HG03460 (cell line): ENCODE measurements at regions not wholly inside any gene's neighbourhood (a gene's known extent, or its start where the extent isn't known, plus 50 kb on each side); places are given as distances from the start of the nearest gene placed in this dataset.

Experiments used
- ATAC-seq: cut with Tn5 transposase; IDR thresholded peaks from one replicate; pipeline ENCODE4 v1.9.1; 2021; ENCODE audit not compliant: unreplicated experiment

DNA sequence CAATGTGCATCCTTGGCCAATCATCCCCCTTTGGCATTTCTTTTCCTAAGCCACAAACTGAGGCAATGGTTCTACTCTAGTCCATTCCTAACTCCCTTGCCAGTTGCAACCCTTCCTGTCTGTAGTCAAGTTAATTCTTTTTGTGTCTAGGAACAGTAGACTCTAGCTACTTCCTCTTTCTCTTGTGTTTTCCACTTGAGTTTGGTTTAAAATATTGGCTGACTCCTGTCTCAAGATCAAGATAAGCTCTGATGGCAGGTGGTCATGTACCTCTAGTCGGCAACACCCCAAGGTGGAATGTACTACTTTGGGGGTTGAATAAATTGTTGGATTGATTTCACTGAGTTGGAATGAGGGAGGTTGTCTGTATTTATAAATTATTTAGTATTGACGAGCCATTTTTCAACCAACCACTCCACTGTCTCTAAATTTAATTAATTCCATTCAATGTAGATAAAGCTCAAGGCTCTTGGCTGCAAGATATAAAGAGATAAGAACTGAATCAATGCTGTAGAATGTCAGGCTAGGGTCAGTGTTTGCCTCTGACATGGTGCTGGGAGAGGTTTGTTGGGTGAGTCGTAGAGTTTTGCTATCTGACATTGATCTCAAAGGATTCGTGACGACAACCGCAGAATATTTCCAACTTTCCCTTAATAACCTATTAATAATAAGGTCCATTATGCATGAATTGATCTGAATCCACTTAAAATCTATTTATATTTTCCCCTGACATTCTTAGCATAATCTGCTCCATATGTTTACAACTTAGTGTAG is 188.7 kb upstream of the APCDD1 start:
- no peak for ATAC-seq

DNA sequence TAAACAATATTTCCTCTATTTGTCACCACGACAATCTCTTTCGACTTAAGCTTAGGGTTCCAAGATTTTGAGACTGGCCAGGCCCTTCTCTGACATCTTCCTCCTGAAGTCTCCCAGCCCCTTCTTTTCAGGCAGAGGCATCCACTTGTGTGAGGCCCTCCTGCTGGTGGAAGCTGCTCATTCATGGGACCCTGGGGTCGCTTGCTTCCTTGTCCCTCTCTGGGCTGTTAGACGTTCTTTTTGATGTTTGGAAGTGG is 188.2 kb upstream of the APCDD1 start:
- no peak for ATAC-seq

DNA sequence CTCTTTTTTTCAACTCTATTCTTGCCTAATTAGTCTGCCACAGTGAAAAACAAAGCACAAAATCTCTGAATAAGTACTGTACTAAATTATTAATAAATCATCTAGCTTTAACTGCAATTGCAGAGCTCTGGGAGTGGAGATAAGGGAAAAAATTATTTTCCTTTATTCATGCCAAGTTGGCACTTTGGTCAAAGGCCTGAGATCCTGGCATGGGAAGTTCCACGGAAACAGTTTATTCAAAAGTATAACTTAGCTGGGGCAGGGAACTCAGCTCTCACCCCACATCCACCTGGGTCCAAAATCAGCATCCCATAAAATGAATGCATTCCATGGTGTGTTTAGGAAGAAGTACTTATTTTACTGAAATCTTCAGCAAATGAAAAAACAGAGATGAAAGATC is 185.2 kb upstream of the APCDD1 start:
- ATAC-seq, result no peak

DNA sequence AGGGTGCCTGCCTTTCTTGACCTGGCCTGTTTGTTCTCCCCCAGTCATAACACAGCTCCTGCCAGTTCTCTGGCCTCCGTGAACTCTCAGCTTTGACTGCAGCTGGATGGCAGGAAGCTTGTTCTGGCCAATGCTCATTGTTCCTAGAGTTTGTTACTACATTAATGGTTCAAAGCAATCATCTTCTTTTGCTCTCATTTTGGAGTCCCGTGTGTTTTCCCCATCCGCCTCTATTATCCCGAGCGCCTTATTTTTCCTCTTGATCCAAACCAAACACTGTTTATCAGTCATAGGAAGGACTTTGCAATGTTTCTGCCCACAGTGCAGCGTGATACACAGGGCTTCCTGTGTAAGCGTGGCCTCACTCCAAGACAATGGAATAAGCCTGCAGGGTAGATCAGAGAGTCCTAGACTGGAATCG is 184.3 kb upstream of the APCDD1 start:
- ATAC-seq, result no peak

- no peak for ATAC-seq
These were observed 183.0 kb upstream of the APCDD1 start for GRCh38 chr18:10271481-10271880.

GRCh38 chr18:10274301-10274700 is 180.1 kb upstream of the APCDD1 start:
- no peak for ATAC-seq

DNA sequence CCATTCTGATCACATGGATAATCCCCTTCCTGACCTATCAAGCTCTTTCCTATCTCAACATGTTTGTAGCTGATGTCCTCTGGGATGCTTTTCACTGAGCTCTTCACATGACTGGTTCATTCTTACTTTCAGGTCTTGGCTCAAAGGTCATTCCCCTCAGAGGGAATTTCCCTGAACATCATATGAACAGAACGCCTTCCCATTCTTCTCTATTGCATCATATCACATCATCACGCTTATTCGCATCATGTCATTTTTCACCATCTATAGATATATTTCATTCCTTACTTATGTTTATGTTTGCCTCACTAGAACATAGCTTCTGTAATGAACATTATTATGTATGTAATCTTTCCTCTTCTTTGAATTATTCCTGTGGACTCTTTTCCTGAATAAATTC is 178.9 kb upstream of the APCDD1 start:
- ATAC-seq, result no peak

DNA sequence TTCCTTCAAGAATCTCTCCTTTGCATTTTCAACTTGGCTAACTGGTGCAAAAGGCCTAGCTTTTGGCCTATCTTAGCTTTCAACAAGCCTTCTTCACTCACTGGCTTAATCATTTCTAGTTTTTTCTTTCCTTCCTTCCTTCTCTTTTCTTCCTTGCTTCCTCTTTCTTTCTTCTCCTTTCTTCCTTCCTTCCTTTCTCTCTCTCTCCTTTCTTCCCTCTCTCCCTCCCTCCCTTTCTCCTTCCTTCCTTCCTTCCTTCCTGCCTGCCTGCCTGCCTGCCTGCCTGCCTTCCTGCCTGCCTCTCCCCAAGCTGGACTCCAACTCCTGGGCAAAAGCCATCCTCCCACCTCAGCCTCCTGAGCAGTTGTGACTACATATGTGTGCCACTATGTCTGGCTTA is 176.2 kb upstream of the APCDD1 start:
- no peak for ATAC-seq

DNA sequence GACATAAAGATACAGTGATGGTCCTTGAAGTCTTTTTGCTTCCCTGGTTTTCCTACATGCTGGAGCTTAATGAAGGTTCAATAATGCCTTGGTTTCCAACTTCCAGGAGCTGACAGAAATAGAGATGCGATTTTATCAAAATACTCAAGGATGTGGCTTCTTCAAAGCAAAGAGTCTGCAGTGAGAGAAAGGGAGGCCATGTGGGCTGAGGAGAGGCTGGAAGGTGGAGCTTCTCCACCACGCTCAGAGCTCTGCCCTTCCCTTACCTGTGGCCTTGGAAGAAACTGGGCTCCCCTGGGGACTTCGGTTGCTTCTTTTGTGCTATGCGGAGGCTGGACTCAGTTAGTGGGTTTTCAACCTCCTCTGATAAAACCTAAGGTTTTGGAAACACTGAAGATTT is 175.0 kb upstream of the APCDD1 start:
- ATAC-seq, result no peak

DNA sequence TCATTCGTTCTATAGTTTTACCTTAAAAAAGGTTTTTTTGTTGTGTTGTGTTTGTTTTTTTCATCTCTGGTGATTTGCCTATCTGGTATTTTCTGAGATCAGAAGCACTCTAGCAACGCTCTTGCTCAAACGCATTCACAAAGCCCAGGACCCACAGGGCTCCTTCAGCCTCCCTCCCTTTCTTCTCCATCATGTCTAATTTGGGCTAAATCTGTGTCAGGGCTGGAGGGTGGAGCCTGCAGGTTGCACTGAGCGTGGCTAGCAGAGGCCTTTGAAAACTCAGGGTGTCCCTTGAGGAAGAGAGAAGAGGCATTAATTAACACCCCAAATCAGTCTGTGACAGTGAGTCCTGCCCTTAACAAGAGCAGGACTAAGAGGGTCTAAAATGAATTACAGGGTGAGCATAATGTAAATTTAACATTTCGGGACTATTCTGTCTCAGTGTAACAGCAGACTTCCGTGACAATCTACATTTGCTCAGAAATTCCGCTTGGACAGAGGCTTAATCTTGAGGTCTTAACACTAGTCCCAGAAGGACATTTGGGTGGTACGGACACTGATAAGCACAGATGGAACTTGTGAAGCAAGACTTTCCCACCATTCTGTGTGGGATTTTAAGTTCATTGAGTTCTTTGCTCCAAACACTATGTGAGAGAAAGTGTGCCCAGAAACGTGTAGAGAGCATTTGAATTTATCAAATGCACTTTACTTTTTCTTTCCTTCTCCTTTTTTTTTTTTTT is 174.4 kb upstream of the APCDD1 start:
- ATAC-seq, result no peak

- no peak for ATAC-seq
These were observed 169.7 kb upstream of the APCDD1 start for GRCh38 chr18:10284540-10285282.

DNA sequence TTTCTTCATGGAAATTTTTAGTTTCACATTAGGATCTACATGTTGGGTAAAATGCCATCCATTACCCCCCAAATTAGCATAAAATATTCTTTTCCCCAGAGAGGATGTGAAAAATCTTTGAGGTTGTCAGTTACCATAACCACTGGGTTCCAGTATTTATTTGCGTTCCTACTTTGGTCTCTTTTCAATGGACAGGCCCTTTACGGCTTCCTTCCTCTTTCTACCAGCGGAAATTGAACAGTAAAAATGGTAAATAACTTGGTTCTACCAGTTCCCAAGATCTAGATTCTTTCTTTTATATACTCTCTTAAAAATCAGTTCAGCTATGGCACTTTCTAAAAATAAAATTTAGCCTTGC is 169.2 kb upstream of the APCDD1 start:
- no peak for ATAC-seq

- ATAC-seq, result no peak
These were observed 167.8 kb upstream of the APCDD1 start for GRCh38 chr18:10286580-10287150.

DNA sequence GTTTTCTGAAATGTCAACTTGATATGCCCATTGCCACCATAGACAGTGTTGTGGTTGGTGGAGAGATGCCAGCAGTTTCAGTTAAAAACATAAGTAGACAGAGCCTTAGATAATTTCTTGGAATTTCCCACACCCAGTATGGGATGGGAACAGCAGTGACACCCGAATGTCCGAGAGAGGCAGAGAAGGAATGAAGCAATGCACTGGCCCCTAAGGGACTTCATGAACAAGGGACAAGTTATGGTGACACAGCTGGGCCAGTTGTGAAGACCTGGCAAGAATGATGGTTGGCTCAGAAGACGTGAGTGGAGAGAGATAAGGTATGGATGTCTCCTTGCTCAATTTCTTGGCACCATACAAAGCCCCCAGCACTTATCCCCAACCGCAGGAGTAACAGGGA is 165.2 kb upstream of the APCDD1 start:
- ATAC-seq, result no peak

DNA sequence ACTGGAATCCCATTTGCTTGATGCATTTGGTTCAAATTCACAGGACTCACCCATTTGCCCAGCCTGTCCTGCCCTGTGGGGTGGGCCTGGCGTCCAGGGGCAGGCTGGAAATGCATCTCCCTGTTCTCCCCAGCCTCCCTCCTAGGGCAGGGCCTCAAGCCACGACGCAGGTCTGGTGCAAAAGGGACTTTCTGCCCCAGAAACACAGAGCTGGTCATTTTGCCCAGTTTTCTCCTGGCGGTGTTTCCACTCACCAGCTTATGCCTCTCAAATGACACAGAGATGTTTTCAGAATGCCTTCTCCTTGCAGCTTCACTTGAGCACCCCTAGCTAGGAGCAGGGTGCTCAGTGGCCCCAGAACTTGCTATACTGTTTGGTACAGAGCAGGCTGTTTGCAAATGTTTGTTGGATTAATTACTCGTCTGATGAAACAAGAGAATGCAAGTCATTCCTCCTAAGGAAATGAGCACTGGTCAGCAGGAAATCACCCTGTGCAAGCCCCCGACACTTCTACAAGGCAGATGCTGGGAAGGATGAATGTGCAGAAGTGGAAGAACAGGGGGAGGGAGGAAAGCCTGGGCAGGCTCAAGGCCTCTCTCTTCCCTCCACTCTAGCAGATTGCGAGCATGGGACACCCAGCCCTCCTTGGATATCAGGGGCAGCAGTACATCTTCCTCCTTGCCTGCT is 164.3 kb upstream of the APCDD1 start:
- ATAC-seq, result no peak

GRCh38 chr18:10290638-10291235 is 163.7 kb upstream of the APCDD1 start:
- no peak for ATAC-seq

DNA sequence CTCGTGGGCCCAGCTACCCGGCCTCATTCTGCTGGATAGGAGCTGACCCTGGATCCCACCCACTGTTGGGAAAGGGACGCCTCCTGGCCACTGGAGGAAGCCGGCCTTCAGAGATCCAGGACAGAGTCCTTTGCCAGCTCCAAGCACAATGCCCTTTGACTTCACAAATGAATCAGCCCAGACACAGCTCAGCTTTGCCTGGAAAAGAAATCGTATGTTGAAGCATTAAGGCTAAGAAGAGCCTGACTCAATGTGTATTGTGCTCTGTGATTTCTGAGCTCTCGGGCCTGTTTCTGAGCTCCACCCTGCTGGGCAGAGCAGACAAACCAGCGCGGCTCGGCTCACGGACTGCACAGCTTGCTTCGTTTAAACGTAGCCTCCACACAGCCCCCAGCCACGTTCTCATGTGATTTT is 162.9 kb upstream of the APCDD1 start:
- ATAC-seq, result no peak

DNA sequence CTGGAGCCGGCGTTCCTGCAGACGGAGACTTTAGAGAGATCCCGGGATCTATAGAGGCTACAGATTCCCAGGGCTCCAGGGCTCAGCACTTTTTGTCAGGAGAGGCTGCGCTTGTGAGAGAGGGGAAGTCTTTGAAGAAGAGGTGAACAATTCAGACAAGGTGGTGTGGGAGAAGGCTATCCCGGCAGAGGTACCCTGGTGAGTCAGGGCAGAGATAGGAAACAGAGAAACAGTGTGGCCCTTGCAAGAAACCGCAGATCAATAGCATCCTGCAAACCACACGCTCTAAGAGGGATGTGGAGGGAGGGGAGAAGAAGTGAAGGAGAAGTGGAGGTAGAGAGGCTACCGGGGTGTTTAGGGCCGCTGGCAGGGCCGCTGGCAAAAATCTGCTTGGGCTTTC is 160.5 kb upstream of the APCDD1 start:
- ATAC-seq, result no peak

GRCh38 chr18:10295751-10296150 is 158.7 kb upstream of the APCDD1 start:
- ATAC-seq, result no peak

- ATAC-seq, result no peak
These were observed 157.9 kb upstream of the APCDD1 start for GRCh38 chr18:10296491-10296890.

DNA sequence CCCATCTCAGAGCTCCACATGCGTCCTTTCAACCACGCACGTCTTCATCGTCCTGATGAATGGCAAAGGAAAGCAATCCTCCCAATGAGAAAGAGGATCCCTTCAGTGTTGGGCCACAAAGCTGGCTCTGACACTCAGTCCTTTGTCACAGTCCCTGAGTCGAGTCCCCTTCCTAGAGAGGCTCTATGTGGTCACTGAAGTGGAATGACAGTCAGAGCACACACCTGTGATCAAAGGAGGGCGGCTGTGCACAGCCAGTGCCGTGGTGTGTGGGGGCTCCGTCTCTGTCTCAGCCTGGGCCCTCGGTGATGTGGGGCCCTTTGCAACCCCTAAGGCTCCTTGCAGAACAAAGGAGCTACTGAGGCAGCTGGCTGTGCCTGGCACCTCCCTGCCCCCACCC is 157.3 kb upstream of the APCDD1 start:
- ATAC-seq, result no peak
